GM21447 (cell line): ENCODE measurements at regions not wholly inside any gene's neighbourhood (a gene's known extent, or its start where the extent isn't known, plus 50 kb on each side); places are given as distances from the start of the nearest gene placed in this dataset.

Experiments
- ATAC-seq: cut with Tn5 transposase; IDR thresholded peaks from one replicate; pipeline ENCODE4 v1.9.1; 2021; ENCODE audit not compliant: unreplicated experiment

DNA sequence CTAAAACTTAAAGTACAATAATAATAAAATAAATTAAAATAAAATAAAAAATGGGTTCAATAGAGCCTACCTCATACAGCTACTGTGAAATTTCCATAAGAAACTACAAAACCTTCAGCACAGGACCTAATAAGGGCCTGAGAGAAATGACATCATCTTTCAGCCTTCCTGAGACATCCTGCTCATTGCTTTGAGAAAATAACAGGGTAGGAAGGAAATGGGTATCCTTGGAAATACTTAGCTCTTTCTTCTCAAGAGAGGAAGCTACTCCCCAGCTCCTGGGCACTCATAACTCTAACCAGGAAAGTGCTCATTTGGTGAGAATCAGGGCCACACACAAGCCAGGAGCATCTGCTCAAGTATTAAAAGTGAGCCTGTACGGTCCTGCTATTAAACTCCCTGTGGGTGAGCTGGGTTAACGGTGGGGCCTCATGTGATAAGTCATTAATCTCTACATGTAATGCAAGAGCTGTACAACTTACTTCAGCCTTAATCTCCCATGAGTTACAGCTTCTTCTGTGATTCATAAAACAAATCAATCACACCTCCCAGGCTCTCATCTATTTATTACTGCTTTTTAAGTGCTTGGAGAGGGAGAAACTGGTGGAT lies 141.4 kb downstream of the MAFB start:
- no peak for ATAC-seq

GRCh38 chr20:40545478-40545877 lies 143.6 kb downstream of the MAFB start:
- ATAC-seq, result no peak

DNA sequence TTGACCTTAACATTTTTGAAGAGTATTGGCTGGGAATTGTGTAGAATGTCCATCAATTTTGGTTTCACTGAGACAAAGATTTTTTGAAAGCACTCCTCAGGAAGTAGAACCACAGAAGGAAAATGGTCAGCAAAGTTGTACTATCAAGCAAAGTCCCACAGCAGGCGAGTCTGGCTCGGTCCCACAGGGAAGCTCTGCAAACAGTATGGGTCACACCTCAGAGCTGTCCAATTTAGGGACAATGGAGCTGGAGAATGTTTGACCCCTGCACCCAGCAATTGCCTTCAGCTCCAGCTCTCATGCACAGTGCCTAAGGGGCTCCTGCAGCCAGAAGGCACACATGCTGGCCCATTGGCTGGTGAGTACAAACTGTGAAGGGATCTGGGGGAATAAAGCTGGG lies 147.0 kb downstream of the MAFB start:
- ATAC-seq, result no peak

GRCh38 chr20:40540166-40540565 lies 148.9 kb downstream of the MAFB start:
- no peak for ATAC-seq

GRCh38 chr20:40538131-40538530 lies 150.9 kb downstream of the MAFB start:
- ATAC-seq, result no peak

DNA sequence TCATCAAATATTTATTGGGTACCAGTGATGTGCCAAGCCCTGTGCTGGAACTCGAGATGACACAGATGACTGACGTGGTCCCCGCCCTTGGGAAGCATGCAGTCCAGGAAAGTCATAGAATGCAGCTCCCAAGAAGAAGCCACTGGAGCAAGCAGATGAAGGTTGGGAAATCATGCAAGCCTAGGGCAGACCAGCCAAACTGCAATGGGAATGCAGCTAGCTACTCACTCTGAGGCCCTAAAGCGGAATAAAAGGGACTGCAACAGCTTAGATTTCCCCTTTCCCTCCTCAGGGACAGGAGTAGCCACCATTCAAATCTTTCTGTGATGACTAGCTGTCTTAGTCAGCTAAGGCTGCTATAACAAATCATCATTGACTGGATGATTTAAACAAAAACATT lies 152.2 kb downstream of the MAFB start:
- ATAC-seq, result no peak

GRCh38 chr20:40535816-40536215 lies 153.2 kb downstream of the MAFB start:
- no peak for ATAC-seq

GRCh38 chr20:40532103-40532502 lies 156.9 kb downstream of the MAFB start:
- ATAC-seq, result no peak

GRCh38 chr20:40525351-40525750 lies 163.7 kb downstream of the MAFB start:
- ATAC-seq, result no peak

DNA sequence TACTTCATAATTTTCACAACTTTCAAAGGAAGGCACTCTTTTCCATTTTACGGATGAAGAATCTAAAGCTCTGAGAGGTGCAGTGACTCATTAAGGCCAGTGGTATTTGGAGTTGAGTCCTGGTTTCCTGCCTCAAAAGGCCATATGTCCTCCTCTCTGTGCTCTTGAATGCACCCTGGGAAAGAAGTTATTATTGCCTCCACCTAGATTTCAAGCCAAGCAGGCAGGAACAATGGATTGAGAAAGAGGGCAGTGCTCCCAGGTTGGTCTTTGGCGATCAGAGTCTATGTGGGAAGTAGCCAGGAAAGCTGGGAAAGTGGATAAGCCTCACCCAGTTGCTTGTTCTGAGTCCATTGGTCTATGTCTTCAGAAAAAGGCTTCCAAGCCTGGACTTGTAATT lies 165.0 kb downstream of the MAFB start:
- no peak for ATAC-seq

DNA sequence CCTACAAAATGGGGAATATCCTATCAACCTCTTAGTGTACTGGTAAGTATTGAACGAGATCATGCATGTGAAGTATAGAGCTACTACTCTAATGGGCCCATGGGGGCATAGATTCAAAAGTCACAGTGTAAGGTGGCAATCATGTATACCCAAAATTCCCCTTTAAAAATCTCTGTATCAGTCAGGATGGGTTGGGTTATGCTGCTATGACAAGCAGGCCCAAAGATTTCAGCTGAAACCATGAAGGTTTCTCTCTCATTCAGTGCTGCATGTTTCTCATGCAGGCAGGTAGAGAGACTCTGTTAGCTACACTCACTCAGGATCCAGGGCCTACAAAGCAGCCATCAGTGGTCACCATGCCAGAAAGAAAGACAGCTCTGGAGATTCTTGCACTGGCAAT lies 166.6 kb downstream of the MAFB start:
- ATAC-seq, result no peak

GRCh38 chr20:40521962-40522361 lies 167.1 kb downstream of the MAFB start:
- no peak for ATAC-seq

DNA sequence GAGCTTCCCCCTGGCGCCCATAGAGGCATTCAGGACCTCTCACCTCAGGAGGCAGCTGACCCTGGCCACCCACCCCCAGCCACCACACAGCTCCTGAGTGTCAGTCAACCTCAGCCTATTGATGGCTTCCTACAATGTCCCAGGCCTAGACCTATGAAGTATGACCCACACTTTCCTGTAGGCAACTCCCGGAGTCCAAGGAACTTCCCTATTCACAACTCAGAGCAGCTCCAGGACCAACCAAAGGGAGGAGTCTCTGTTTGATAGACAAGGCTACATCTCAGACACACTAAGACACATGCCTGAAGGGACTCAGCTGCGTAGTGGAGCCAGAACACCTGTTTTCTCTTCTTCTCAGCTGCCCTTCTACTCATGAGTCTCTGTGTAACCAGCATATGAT lies 169.1 kb downstream of the MAFB start:
- ATAC-seq, result no peak

DNA sequence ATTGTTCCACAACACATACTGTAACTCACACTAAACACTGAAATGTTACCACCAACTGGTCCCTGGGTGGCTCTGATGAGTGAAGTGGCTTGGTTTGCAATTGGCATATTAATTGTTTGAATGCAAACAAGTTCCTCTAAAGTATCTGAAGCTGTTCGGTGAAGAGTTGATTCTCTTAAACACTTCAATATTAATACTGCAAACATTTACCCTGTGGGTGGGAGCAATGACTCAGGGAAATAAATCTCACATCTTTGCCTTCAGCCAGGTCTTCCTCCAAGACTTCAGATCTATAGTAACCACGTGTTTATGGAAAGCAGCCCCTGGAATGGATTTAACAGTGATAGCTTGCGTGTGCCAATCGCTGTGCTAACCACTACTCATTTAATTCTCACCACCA lies 176.0 kb downstream of the MAFB start:
- no peak for ATAC-seq

DNA sequence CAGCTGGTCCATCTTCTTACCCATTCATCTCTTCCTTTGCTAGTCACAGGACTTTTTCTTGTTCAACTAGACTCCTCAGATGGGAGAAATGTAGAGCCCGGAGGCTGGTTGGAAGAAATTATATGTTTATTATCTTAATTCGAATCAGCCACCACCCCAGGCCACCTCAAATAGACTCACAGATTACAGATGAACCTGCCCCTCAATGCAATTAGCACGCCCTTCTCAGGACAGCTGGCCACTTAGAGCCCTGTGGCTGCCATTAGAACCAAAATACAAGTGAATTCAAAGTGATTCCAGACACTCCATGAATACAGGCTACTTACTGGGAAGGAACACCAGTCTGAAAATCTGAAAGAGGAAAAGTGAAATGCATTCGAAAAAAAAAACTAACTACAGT lies 176.4 kb downstream of the MAFB start:
- no peak for ATAC-seq

DNA sequence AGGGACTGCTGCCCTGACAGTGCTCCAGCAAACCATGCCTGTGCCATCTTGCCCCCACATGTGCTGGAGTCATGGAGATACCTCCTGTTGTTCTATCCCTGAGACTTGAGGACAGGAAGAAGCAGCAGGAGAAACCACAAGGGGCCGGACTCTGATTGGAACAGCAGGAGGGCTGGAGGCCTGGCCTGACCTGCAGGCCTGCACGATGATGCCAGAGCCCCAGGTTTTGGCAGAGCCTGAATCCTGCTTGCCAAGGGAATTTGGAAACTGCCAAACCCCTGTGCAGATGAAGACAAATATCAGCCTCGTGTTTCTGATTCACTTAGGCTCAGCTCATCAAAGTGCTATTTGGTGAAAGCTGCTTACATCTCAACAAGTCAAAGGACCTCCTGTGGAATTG lies 177.6 kb downstream of the MAFB start:
- no peak for ATAC-seq

DNA sequence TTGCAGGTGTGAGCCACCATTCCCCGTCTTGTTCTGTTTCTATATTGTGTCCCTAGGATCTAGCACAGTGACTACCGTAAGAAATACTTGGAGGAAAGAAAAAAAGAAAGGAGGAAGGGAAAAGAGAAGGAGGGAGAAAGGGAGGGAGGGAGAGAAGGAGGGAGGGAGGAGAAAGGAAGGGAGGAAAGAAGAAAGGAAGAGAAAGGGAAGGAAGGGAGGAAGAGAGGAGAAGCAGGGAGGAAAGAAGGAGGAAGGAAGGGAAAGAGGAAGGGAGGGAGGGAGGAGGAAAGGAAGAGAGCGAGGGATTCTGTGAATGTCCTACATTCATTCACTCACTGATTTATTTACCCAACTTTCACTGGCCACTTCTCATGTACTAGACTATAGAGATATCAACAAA lies 178.4 kb downstream of the MAFB start:
- ATAC-seq, result no peak

GRCh38 chr20:40508821-40509220 lies 180.2 kb downstream of the MAFB start:
- ATAC-seq, result no peak

DNA sequence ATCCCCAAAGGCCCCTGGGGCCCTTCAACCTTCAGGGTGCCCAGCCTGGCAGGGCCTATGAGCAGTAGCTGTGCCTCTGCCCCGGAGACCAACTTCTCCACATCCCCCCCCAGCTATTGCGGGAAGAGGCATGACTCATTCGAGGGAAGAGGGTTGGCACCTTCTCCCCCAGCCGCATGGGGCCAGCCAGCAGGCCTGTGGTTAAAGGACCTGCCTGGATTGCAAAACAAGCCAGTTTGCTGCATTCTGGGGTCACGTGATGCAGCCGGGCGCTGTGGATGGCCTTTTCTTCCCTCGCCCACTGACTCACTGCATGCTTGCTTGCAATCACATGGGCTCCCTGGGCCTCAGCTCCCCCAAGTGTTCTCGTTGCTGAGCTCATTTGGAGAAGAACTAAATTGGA lies 182.5 kb downstream of the MAFB start:
- ATAC-seq, result no peak

- no peak for ATAC-seq
Measured at GRCh38 chr20:40503119-40503518, 185.9 kb downstream of the MAFB start.

DNA sequence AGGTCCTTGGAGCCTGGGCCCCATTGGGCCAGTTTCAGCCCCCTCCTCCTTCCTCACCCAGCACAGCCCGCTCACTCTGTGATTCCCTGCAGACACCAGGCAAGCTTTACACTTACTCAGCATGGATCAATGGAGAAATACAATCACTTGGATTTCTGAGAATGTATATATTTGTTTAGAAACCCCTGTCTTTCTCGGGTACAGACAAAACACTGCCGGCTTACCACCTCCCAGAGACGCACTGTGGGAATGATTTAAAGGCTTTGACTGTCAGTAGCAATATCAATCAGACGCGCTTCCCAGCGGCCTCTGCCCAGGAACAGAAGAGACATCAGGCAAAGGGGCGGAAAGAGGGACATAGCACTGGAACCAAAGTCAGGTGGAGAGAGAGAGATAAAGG lies 186.5 kb downstream of the MAFB start:
- ATAC-seq, result no peak

DNA sequence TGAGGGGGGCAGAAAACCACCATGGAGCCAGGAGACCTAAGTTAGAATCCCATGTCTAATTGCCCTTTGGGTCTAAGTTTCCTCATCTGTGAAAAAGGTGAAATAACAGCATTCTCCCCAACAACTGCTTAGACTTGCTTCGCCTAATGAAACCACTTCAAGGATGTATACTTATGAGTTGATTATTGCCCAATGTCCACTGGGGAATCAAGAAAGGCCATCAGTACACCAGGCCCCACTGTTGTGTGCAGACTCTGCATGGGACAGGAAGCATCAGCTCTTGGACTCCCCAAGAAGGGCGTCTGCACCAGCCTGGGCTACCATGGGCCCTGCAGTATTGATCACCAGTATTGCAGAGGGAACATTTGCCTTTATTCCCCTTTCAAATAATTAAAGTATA lies 189.6 kb downstream of the MAFB start:
- no peak for ATAC-seq

- no peak for ATAC-seq
Measured at GRCh38 chr20:40497899-40498691, 190.9 kb downstream of the MAFB start.
